A549 (cell line): ENCODE measurements at regions not wholly inside any gene's neighbourhood (a gene's known extent, or its start where the extent isn't known, plus 50 kb on each side); places are given as distances from the start of the nearest gene placed in this dataset.

Experiments
- ZFP36 ChIP-seq: fragments of 450-650 bp; IDR thresholded peaks from 2 replicates; pipeline ENCODE4 v1.6.1; 2014; ENCODE audit warnings: borderline replicate concordance; ENCODE audit not compliant: partially characterized antibody
- TF ChIP-seq, protein P1 (sequence below): fragments of >200 bp; sonication (Bioruptor Twin); formaldehyde crosslinking; IDR thresholded peaks from 3 replicates; pipeline ENCODE4 v1.5.1; 2016

DNA sequence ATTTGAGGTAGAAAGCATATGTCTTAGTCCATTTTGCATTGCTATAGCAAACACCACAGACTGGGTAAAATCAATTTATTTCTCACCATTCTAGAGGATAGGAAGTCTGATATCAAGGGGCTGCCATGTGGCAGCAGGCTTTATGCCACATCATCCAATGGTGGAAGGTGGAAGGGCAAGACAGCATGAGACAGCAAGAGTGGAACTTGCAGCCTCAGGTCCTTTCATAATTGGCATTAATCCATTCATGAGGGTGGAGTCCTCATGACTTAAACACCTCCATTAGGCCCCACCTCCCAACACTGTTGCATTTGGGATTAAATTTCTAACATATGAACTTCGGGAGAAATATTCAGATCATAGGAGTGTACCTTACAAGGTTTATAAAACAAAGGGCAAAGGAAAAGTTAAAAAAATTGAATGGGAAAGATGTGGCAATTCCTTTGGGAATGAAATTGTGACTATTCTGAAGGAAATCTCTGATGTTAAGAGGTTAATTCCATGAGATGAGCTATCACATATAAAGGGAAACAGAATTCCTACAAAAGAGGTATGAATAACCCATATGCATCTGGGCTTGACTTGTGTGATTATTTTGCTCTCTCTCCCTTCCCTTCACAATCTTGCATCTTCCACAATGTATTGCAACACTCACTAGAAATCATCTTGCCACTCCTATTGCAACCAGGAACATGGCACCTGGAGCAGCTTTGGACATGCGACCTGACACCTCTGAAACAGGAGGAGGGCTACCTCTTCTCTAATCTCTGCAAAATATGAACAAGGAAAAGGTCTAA is 507.8 kb downstream of the EPHA4 start:
- TF ChIP-seq, protein P1, sequence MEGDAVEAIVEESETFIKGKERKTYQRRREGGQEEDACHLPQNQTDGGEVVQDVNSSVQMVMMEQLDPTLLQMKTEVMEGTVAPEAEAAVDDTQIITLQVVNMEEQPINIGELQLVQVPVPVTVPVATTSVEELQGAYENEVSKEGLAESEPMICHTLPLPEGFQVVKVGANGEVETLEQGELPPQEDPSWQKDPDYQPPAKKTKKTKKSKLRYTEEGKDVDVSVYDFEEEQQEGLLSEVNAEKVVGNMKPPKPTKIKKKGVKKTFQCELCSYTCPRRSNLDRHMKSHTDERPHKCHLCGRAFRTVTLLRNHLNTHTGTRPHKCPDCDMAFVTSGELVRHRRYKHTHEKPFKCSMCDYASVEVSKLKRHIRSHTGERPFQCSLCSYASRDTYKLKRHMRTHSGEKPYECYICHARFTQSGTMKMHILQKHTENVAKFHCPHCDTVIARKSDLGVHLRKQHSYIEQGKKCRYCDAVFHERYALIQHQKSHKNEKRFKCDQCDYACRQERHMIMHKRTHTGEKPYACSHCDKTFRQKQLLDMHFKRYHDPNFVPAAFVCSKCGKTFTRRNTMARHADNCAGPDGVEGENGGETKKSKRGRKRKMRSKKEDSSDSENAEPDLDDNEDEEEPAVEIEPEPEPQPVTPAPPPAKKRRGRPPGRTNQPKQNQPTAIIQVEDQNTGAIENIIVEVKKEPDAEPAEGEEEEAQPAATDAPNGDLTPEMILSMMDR = no peak
- TF ChIP-seq ZFP36 = no peak
